Osteoblast (primary cell): ENCODE measurements at regions not wholly inside any gene's neighbourhood (a gene's known extent, or its start where the extent isn't known, plus 50 kb on each side); places are given as distances from the start of the nearest gene placed in this dataset.
A peak's percentile ranks its signal among the peaks of the same experiment; 100 is the strongest.
"Not testable (repeated sequence)": the region's sequence is repeated elsewhere in the genome, so short reads cannot be mapped to it uniquely, and the experiment has no call there.

Source experiments
- DNase-seq: peaks from one replicate; pipeline ENCODE4 v3.0.0; 2011; ENCODE audit warnings: low spot score, mixed read lengths; ENCODE audit not compliant: insufficient read length; ENCODE audit errors: missing footprints
- H2AFZ ChIP-seq: 2 replicates; pipeline ENCODE4 v1.6.0; 2011; ENCODE audit warnings: mild to moderate bottlenecking, low read length
- H3K27ac ChIP-seq: 2 replicates; pipeline ENCODE4 v1.5.1; 2011; ENCODE audit warnings: mild to moderate bottlenecking, low read depth, low read length, moderate library complexity
- H3K27me3 ChIP-seq: 2 replicates; pipeline ENCODE4 v1.6.0; 2012; ENCODE audit warnings: mild to moderate bottlenecking, control low read depth, inconsistent platforms, low read length, moderate library complexity; ENCODE audit not compliant: insufficient read depth
- H3K36me3 ChIP-seq: 2 replicates; pipeline ENCODE4 v1.5.1; 2011; ENCODE audit warnings: mild to moderate bottlenecking, low read length, control low read depth, moderate library complexity; ENCODE audit not compliant: insufficient read depth
- H3K4me1 ChIP-seq: 2 replicates; pipeline ENCODE4 v1.5.1; 2011; ENCODE audit warnings: mild to moderate bottlenecking, low read length, control low read depth, moderate library complexity; ENCODE audit not compliant: insufficient read depth
- H3K4me2 ChIP-seq: 2 replicates; pipeline ENCODE4 v1.6.0; 2011; ENCODE audit warnings: mild to moderate bottlenecking, low read length; ENCODE audit not compliant: insufficient read depth
- H3K4me3 ChIP-seq: fragments of 200-600 bp; sonication (generic); 3 replicates; pipeline ENCODE4 v1.5.1; 2012; ENCODE audit warnings: mild to moderate bottlenecking, low read length, inconsistent platforms; ENCODE audit not compliant: insufficient read depth
- H3K79me2 ChIP-seq: 2 replicates; pipeline ENCODE4 v1.6.0; 2012; ENCODE audit warnings: mild to moderate bottlenecking, low read length, control low read depth, inconsistent platforms; ENCODE audit not compliant: insufficient read depth
- H3K9me3 ChIP-seq: 2 replicates; pipeline ENCODE4 v1.5.1; 2011; ENCODE audit warnings: low read depth, low read length, control low read depth
- H4K20me1 ChIP-seq: 2 replicates; pipeline ENCODE4 v1.6.0; 2012; ENCODE audit warnings: mild to moderate bottlenecking, low read length, control low read depth; ENCODE audit not compliant: insufficient read depth
- CTCF ChIP-seq: IDR thresholded peaks from 2 replicates; pipeline ENCODE4 v1.5.1; 2011; ENCODE audit warnings: mild to moderate bottlenecking, low read depth, low read length, moderate library complexity; ENCODE audit errors: extremely low read depth

- peak overlapping the region; percentile 74 for H2AFZ ChIP-seq
- no peaks in the 10 kb centered on the region for H3K4me1 ChIP-seq
- H3K4me3 ChIP-seq, result peak overlapping the region; percentile 55
- no peak overlapping the region for H3K27ac ChIP-seq
- DNase-seq, result no peak
- H3K36me3 ChIP-seq, result no peaks in the 10 kb centered on the region
- peaks cover 2% of the 10 kb centered on the region for H3K9me3 ChIP-seq
- H3K4me2 ChIP-seq, result peak overlapping the region; percentile 81
- no peaks in the 10 kb centered on the region for H3K27me3 ChIP-seq
- no peak for TF ChIP-seq CTCF
- no peaks in the 10 kb centered on the region for H4K20me1 ChIP-seq
- no peaks in the 10 kb centered on the region for H3K79me2 ChIP-seq
Observed at GRCh38 chr2:40680547-40680946, 228.7 kb upstream of the SLC8A1 start.

GRCh38 chr2:40690036-40690435 is 238.1 kb upstream of the SLC8A1 start:
- Histone ChIP-seq H3K36me3 (no peaks in the 10 kb centered on the region), H3K4me3 (no peak overlapping the region), H3K9me3 (no peaks in the 10 kb centered on the region), H3K27ac (no peak overlapping the region), H3K4me2 (no peak overlapping the region), H4K20me1 (no peaks in the 10 kb centered on the region), H3K4me1 (no peaks in the 10 kb centered on the region), H3K79me2 (no peaks in the 10 kb centered on the region), H3K27me3 (no peaks in the 10 kb centered on the region), H2AFZ (peak overlapping the region; percentile 15)
- DNase-seq, result no peak
- TF ChIP-seq CTCF, result no peak

- H3K27ac ChIP-seq, result no peak overlapping the region
- H2AFZ ChIP-seq, result peak overlapping the region; percentile 15
- TF ChIP-seq CTCF, result no peak
- no peaks in the 10 kb centered on the region for H3K9me3 ChIP-seq
- H4K20me1 ChIP-seq, result no peaks in the 10 kb centered on the region
- H3K4me2 ChIP-seq, result no peak overlapping the region
- DNase-seq, result no peak
- no peaks in the 10 kb centered on the region for H3K79me2 ChIP-seq
- H3K36me3 ChIP-seq, result no peaks in the 10 kb centered on the region
- no peak overlapping the region for H3K4me3 ChIP-seq
- no peaks in the 10 kb centered on the region for H3K4me1 ChIP-seq
- no peaks in the 10 kb centered on the region for H3K27me3 ChIP-seq
Observed at GRCh38 chr2:40690525-40690924, 238.6 kb upstream of the SLC8A1 start.

GRCh38 chr2:40700231-40700954 is 248.5 kb upstream of the SLC8A1 start:
- H3K27me3 ChIP-seq, result no peaks in the 10 kb centered on the region
- no peaks in the 10 kb centered on the region for H3K36me3 ChIP-seq
- H3K79me2 ChIP-seq, result no peaks in the 10 kb centered on the region
- no peak for TF ChIP-seq CTCF
- H2AFZ ChIP-seq, result no peak overlapping the region
- DNase-seq, result no peak
- H3K4me3 ChIP-seq, result no peak overlapping the region
- no peaks in the 10 kb centered on the region for H4K20me1 ChIP-seq
- no peak overlapping the region for H3K27ac ChIP-seq
- no peaks in the 10 kb centered on the region for H3K9me3 ChIP-seq
- no peaks in the 10 kb centered on the region for H3K4me1 ChIP-seq
- no peak overlapping the region for H3K4me2 ChIP-seq

GRCh38 chr2:40712197-40712894 is 260.5 kb upstream of the SLC8A1 start:
- H3K27ac ChIP-seq, H3K27me3 ChIP-seq, H3K4me1 ChIP-seq, H3K4me2 ChIP-seq, DNase-seq, H3K36me3 ChIP-seq, H2AFZ ChIP-seq, H3K4me3 ChIP-seq, H4K20me1 ChIP-seq, H3K79me2 ChIP-seq, H3K9me3 ChIP-seq: not testable (repeated sequence)
